Coronary artery (tissue), 2 donors: ENCODE measurements at regions not wholly inside any gene's neighbourhood (a gene's known extent, or its start where the extent isn't known, plus 50 kb on each side); places are given as distances from the start of the nearest gene placed in this dataset.

Source experiments
- DNase-seq: peaks from one replicate; pipeline ENCODE4 v3.0.0-alpha.2; 2017; ENCODE audit warnings: low spot score
- H3K27ac ChIP-seq, 2 donors: fragments of 200-600 bp; sonication (generic); one replicate each; pipeline ENCODE4 v1.5.1; 2016 to 2019
- H3K4me3 ChIP-seq: fragments of 200-600 bp; sonication (generic); 2 replicates; pipeline ENCODE4 v1.5.1; 2016; ENCODE audit warnings: mild to moderate bottlenecking, moderate library complexity
- CTCF ChIP-seq: fragments of 200-600 bp; sonication (generic); IDR thresholded peaks from one replicate; pipeline ENCODE4 v1.5.1; 2019; ENCODE audit warnings: antibody characterized with exemption

- no peak overlapping the region for H3K4me3 ChIP-seq
- no peak overlapping the region for H3K27ac ChIP-seq
- TF ChIP-seq CTCF = no peak
- no peak for DNase-seq
Observed at GRCh38 chr5:58200451-58200850, 259.4 kb downstream of the PLK2 start.

- H3K4me3 ChIP-seq = no peak overlapping the region
- no peak overlapping the region for H3K27ac ChIP-seq
- DNase-seq = no peak
- no peak for TF ChIP-seq CTCF
Observed at GRCh38 chr5:58199087-58199486, 260.8 kb downstream of the PLK2 start.

- no peak for TF ChIP-seq CTCF
- H3K27ac ChIP-seq = no peak overlapping the region
- no peak overlapping the region for H3K4me3 ChIP-seq
- DNase-seq = no peak
Observed at GRCh38 chr5:58198330-58198729, 261.6 kb downstream of the PLK2 start.

- Histone ChIP-seq H3K4me3 (no peak overlapping the region), H3K27ac (no peak overlapping the region)
- no peak for TF ChIP-seq CTCF
- DNase-seq = no peak
Observed at GRCh38 chr5:58197875-58198274, 262.0 kb downstream of the PLK2 start.

GRCh38 chr5:58191443-58191842 lies 268.4 kb downstream of the PLK2 start:
- H3K27ac ChIP-seq = no peak overlapping the region
- TF ChIP-seq CTCF = no peak
- H3K4me3 ChIP-seq = no peak overlapping the region
- DNase-seq = no peak

GRCh38 chr5:58188262-58188651 lies 271.6 kb downstream of the PLK2 start:
- no peak for TF ChIP-seq CTCF
- no peak overlapping the region for H3K27ac ChIP-seq
- DNase-seq = no peak
- no peak overlapping the region for H3K4me3 ChIP-seq

GRCh38 chr5:58187432-58188261 lies 272.2 kb downstream of the PLK2 start:
- TF ChIP-seq CTCF = no peak
- no peak overlapping the region for H3K4me3 ChIP-seq
- DNase-seq = no peak
- no peak overlapping the region for H3K27ac ChIP-seq
